ENCODE measurements at regions not wholly inside any gene's neighbourhood (a gene's known extent, or its start where the extent isn't known, plus 50 kb on each side); places are given as distances from the start of the nearest gene placed in this dataset.
A peak's percentile ranks its signal among the peaks of the same experiment; 100 is the strongest.

DNA sequence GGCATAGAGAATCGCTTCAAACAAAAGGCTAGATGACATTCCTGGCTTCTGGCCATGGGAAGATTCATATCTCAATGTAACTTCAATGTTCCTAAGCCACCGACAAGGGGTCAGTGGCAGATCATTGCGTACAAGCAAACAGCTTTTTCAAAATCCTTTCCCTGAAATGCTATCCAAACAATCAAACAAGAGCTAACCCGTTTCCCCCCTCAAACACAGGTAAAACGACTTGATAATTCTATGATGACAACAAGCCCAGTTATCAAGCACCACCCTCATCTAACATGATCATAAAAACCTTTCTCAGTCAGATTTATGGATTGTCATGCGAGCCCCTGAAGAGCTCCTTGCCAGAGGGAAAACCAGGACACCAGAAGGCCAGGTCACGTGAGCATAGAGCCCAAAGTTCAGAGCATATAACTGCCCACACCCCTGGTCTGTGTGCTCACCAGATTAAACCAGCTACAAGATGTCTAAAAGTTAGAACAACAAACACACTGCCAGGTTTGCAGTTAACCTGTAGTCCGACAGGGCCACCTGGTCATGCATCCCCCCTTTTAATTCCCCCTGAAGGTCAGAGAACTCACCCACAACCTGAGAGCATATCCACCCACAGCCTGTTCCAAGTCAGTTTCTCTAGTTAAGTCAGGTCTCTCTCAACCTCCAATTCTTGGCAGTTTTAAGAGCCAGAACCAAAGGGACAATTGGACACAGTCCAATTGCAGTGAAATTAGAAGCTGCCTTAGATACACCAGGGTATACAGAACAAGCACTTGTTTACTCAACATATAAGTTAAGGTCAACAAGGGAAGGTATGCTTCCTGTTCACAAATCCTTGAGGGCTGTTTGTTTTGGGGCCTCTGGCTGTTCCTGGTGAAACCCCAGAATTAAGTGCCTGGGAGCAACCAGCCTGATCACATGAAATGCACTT is 248.1 kb upstream of the PPARGC1A start:
- TF ChIP-seq, protein P1, sequence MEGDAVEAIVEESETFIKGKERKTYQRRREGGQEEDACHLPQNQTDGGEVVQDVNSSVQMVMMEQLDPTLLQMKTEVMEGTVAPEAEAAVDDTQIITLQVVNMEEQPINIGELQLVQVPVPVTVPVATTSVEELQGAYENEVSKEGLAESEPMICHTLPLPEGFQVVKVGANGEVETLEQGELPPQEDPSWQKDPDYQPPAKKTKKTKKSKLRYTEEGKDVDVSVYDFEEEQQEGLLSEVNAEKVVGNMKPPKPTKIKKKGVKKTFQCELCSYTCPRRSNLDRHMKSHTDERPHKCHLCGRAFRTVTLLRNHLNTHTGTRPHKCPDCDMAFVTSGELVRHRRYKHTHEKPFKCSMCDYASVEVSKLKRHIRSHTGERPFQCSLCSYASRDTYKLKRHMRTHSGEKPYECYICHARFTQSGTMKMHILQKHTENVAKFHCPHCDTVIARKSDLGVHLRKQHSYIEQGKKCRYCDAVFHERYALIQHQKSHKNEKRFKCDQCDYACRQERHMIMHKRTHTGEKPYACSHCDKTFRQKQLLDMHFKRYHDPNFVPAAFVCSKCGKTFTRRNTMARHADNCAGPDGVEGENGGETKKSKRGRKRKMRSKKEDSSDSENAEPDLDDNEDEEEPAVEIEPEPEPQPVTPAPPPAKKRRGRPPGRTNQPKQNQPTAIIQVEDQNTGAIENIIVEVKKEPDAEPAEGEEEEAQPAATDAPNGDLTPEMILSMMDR (IDR thresholded peaks at IDR 0.05), result no peak
- Histone ChIP-seq H3K9me3 (no peaks in the 10 kb centered on the region), H3K4me1 (no peaks in the 10 kb centered on the region), H3K27ac (peak overlapping the region; percentile 72), H3K27me3 (no peaks in the 10 kb centered on the region), H3K9ac (ENCODE audit: low read depth in 2 of 2, low read length in 2 of 2) (peak overlapping the region in 1 of 2 donors; percentile 27), H3K36me3 (no peaks in the 10 kb centered on the region), H3K4me3 (no peak overlapping the region)
- DNase-seq, result peak; percentile 90
- intact Hi-C loops (cut with DNase I), result no loop called here

DNA sequence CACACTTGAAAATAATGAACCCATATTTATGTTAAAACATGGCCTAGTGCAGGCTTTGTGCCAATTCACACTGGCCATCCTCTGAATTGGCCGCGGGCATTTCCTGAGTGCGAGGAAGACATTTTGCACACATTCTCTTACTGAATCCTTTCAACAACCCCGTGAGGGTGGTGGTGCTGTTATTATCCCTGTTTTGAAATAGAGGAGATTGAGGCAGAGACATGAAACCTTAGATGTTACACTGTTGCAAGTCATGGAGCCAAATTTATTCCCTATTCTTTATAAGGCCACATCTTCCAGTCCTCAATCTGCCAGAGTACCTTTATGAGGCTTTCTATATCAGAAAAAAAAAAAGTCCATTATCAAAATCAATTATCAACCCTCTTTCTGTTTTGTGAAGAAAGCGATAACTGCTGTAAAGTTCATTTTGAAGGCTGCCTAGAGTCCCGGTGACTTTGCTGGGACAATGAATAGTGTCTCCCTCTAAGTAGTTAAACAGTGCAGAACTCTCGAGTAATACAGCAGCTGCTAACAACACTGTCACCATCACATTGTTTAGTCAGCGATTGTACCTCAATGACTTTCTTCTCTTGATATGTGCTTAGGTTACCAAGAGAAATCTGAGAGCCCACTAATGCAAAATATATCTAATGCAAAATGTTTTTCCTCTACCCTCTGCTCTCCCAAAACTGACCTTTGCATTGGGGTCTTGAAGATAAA is 242.3 kb upstream of the PPARGC1A start:
- Histone ChIP-seq H3K27ac (no peak overlapping the region), H3K4me1 (no peaks in the 10 kb centered on the region), H3K9me3 (no peaks in the 10 kb centered on the region), H3K4me3 (no peak overlapping the region), H3K27me3 (no peaks in the 10 kb centered on the region), H3K36me3 (no peaks in the 10 kb centered on the region), H3K9ac (ENCODE audit: low read depth in 2 of 2, low read length in 2 of 2) (no peak overlapping the region)
- intact Hi-C loops (cut with DNase I), result no loop called here
- TF ChIP-seq, protein P1 (IDR thresholded peaks at IDR 0.05), result no peak
- DNase-seq, result no peak

- intact Hi-C loops (cut with DNase I), result no loop called here
- no peak overlapping the region for H3K27ac ChIP-seq
- TF ChIP-seq, protein P1 (IDR thresholded peaks at IDR 0.05), result no peak
- no peak overlapping the region for H3K4me3 ChIP-seq
- no peaks in the 10 kb centered on the region for H3K4me1 ChIP-seq
- no peak overlapping the region for H3K9ac ChIP-seq (ENCODE audit: low read depth in 2 of 2, low read length in 2 of 2)
- no peaks in the 10 kb centered on the region for H3K9me3 ChIP-seq
- no peak for DNase-seq
- H3K36me3 ChIP-seq, result no peaks in the 10 kb centered on the region
- no peaks in the 10 kb centered on the region for H3K27me3 ChIP-seq
Measured at GRCh38 chr4:24130637-24131036, 240.8 kb upstream of the PPARGC1A start.

GRCh38 chr4:24126776-24127175 is 236.9 kb upstream of the PPARGC1A start:
- intact Hi-C loops (cut with DNase I), result no loop called here
- H3K9me3 ChIP-seq, result no peaks in the 10 kb centered on the region

More at GRCh38 chr4:24126776-24127175, 236.9 kb upstream of the PPARGC1A start:
- no peak overlapping the region for H3K27ac ChIP-seq
- H3K9ac ChIP-seq (ENCODE audit: low read depth in 2 of 2, low read length in 2 of 2), result no peak overlapping the region
- TF ChIP-seq, protein P1 (IDR thresholded peaks at IDR 0.05), result no peak
- no peaks in the 10 kb centered on the region for H3K4me1 ChIP-seq
- no peak overlapping the region for H3K4me3 ChIP-seq
- no peak for DNase-seq
- H3K36me3 ChIP-seq, result no peaks in the 10 kb centered on the region
- no peaks in the 10 kb centered on the region for H3K27me3 ChIP-seq

Measured in colonic mucosa (tissue), 4 donors.